ENCODE measurements at regions not wholly inside any gene's neighbourhood (a gene's known extent, or its start where the extent isn't known, plus 50 kb on each side); places are given as distances from the start of the nearest gene placed in this dataset.

DNA sequence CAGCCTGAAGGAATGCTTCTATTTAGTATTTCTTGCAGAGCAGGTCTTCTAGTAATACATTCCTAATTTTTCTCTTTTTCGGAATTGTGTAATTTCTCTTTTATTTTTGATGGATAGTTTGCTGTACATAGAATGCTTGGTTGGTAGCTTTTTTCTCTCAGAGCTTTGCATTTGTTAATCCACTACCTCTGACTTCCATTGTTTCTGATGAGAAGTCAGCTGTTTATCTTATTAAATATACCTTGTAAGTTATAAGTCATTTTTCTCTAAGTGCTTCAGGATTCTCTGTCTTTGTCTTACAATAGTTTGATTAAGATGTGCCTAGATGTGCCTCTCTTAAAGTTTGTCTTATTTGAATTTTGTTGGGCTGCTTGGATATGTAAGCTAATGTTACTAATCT is 101.9 kb downstream of the HTR1A start:
- DNase-seq: no peak
- no peaks in the 10 kb centered on the region for H3K4me1 ChIP-seq (ENCODE audit: low read length)
- H3K9me3 ChIP-seq (replicated peaks; ENCODE audit: insufficient read depth, low read length): no peaks in the 10 kb centered on the region
- no peaks in the 10 kb centered on the region for H3K27me3 ChIP-seq (replicated peaks; ENCODE audit: insufficient read depth, low read length)
- H3K4me2 ChIP-seq (ENCODE audit: low read depth, low read length): no peak overlapping the region
- H3K36me3 ChIP-seq (replicated peaks; ENCODE audit: insufficient read depth, low read length): no peaks in the 10 kb centered on the region
- H3K27ac ChIP-seq (ENCODE audit: low read length): no peak overlapping the region
- H2AFZ ChIP-seq (ENCODE audit: low read length): no peak overlapping the region
- no peaks in the 10 kb centered on the region for H3F3A ChIP-seq (ENCODE audit: insufficient read depth, low read length)
- H3K4me3 ChIP-seq (ENCODE audit: low read length): no peak overlapping the region
- H4K20me1 ChIP-seq (ENCODE audit: insufficient read depth, low read length): no peaks in the 10 kb centered on the region
- no peak overlapping the region for H3K9ac ChIP-seq (ENCODE audit: low read length)
- H3K9me2 ChIP-seq (replicated peaks; ENCODE audit: insufficient read depth, low read length): no peaks in the 10 kb centered on the region
- H3K79me2 ChIP-seq (ENCODE audit: low read length): no peaks in the 10 kb centered on the region
- TF ChIP-seq, protein P1, sequence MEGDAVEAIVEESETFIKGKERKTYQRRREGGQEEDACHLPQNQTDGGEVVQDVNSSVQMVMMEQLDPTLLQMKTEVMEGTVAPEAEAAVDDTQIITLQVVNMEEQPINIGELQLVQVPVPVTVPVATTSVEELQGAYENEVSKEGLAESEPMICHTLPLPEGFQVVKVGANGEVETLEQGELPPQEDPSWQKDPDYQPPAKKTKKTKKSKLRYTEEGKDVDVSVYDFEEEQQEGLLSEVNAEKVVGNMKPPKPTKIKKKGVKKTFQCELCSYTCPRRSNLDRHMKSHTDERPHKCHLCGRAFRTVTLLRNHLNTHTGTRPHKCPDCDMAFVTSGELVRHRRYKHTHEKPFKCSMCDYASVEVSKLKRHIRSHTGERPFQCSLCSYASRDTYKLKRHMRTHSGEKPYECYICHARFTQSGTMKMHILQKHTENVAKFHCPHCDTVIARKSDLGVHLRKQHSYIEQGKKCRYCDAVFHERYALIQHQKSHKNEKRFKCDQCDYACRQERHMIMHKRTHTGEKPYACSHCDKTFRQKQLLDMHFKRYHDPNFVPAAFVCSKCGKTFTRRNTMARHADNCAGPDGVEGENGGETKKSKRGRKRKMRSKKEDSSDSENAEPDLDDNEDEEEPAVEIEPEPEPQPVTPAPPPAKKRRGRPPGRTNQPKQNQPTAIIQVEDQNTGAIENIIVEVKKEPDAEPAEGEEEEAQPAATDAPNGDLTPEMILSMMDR (IDR thresholded peaks at IDR 0.05; ENCODE audit: low read length): no peak
- TF ChIP-seq EZH2phosphoT487 (IDR thresholded peaks at IDR 0.05; ENCODE audit: low read length) (no peak), EZH2 (optimal IDR thresholded peaks at IDR 0.05; ENCODE audit: low read depth, low read length) (no peak)

DNA sequence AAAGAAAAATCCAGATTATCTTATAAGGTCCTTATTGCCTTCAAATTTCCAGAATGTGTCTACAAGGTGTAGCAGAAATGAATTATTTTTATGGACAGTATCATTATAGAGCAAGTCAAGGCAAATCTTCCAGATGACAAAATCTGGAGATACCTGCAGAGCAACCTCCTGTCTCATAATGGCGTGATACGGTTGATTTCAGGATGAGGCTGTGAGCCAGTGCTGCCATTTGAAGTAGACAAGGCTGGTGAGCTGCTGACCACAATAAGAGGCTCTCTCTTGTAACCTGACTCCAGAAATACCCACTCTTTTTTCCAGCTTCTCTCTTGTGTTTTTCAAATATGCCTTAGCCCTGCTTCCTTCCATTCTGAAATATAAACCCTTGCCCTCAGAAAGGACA is 108.2 kb downstream of the HTR1A start:
- no peaks in the 10 kb centered on the region for H4K20me1 ChIP-seq (ENCODE audit: insufficient read depth, low read length)
- no peak overlapping the region for H3K9ac ChIP-seq (ENCODE audit: low read length)
- no peaks in the 10 kb centered on the region for H3F3A ChIP-seq (ENCODE audit: insufficient read depth, low read length)
- H3K27me3 ChIP-seq (replicated peaks; ENCODE audit: insufficient read depth, low read length): no peaks in the 10 kb centered on the region
- no peaks in the 10 kb centered on the region for H3K4me1 ChIP-seq (ENCODE audit: low read length)
- no peak overlapping the region for H3K27ac ChIP-seq (ENCODE audit: low read length)
- no peaks in the 10 kb centered on the region for H3K79me2 ChIP-seq (ENCODE audit: low read length)
- H2AFZ ChIP-seq (ENCODE audit: low read length): no peak overlapping the region
- TF ChIP-seq, protein P1 (IDR thresholded peaks at IDR 0.05; ENCODE audit: low read length): no peak
- no peak for TF ChIP-seq EZH2 (optimal IDR thresholded peaks at IDR 0.05; ENCODE audit: low read depth, low read length)
- TF ChIP-seq EZH2phosphoT487 (IDR thresholded peaks at IDR 0.05; ENCODE audit: low read length): no peak
- no peak overlapping the region for H3K4me2 ChIP-seq (ENCODE audit: low read depth, low read length)
- no peaks in the 10 kb centered on the region for H3K36me3 ChIP-seq (replicated peaks; ENCODE audit: insufficient read depth, low read length)
- H3K9me3 ChIP-seq (replicated peaks; ENCODE audit: insufficient read depth, low read length): no peaks in the 10 kb centered on the region
- no peak overlapping the region for H3K4me3 ChIP-seq (ENCODE audit: low read length)
- no peaks in the 10 kb centered on the region for H3K9me2 ChIP-seq (replicated peaks; ENCODE audit: insufficient read depth, low read length)
- no peak for DNase-seq

DNA sequence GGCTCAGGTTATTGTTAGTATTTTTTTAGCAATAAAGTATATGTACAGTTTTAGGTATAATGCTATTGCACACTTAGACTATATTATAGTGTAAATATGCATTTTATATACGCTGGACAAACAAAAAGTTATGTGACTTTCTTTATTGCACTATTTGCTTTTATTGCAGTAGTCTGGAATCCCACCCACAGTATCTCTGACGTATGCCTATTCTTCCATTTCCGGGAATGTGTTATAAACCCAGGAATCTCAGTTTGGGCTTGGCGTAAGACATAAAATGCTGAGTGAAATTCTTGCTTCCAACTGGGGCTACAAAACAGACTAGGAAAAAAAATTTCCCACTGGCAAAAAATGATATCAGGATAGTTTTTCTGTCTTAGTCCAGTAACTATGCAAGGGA is 119.1 kb downstream of the HTR1A start:
- Histone ChIP-seq H3K36me3 (replicated peaks; ENCODE audit: insufficient read depth, low read length) (no peaks in the 10 kb centered on the region), H3K27me3 (replicated peaks; ENCODE audit: insufficient read depth, low read length) (no peaks in the 10 kb centered on the region), H3K4me1 (ENCODE audit: low read length) (no peaks in the 10 kb centered on the region), H4K20me1 (ENCODE audit: insufficient read depth, low read length) (no peaks in the 10 kb centered on the region), H3F3A (ENCODE audit: insufficient read depth, low read length) (no peaks in the 10 kb centered on the region), H2AFZ (ENCODE audit: low read length) (no peak overlapping the region), H3K4me3 (ENCODE audit: low read length) (no peak overlapping the region), H3K9me3 (replicated peaks; ENCODE audit: insufficient read depth, low read length) (no peaks in the 10 kb centered on the region), H3K4me2 (ENCODE audit: low read depth, low read length) (no peak overlapping the region), H3K9me2 (replicated peaks; ENCODE audit: insufficient read depth, low read length) (no peaks in the 10 kb centered on the region), H3K27ac (ENCODE audit: low read length) (no peak overlapping the region), H3K79me2 (ENCODE audit: low read length) (no peaks in the 10 kb centered on the region), H3K9ac (ENCODE audit: low read length) (no peak overlapping the region)
- TF ChIP-seq, protein P1 (IDR thresholded peaks at IDR 0.05; ENCODE audit: low read length): no peak
- no peak for TF ChIP-seq EZH2phosphoT487 (IDR thresholded peaks at IDR 0.05; ENCODE audit: low read length)
- TF ChIP-seq EZH2 (optimal IDR thresholded peaks at IDR 0.05; ENCODE audit: low read depth, low read length): no peak
- DNase-seq: no peak
